ENCODE measurements at regions not wholly inside any gene's neighbourhood (a gene's known extent, or its start where the extent isn't known, plus 50 kb on each side); places are given as distances from the start of the nearest gene placed in this dataset.

- ATAC-seq (no peak), DNase-seq (no peak)
- no peaks in the 10 kb centered on the region for H3K9me3 ChIP-seq
- no peaks in the 10 kb centered on the region for H3K27me3 ChIP-seq
- TF ChIP-seq POLR2A (IDR thresholded peaks at IDR 0.05) (no peak), CTCF (IDR thresholded peaks at IDR 0.05) (no peak)
- H3K36me3 ChIP-seq (replicated peaks in 1 of 2; ENCODE audit: insufficient read depth in 1 of 2, low read depth in 2 of 2) = no peaks in the 10 kb centered on the region
- intact Hi-C loops (cut with DNase I) = no loop called here
- WGBS, 2 donors = 84 to 91% methylated on average over 2 of the region's 2 CpGs
- H3K4me1 ChIP-seq = no peaks in the 10 kb centered on the region
- H3K27ac ChIP-seq = no peak overlapping the region
- no peak overlapping the region for H3K4me3 ChIP-seq
Observed at GRCh38 chr3:4228295-4228694, 74.9 kb upstream of the SETMAR start.

- TF ChIP-seq CTCF (IDR thresholded peaks at IDR 0.05) (no peak), POLR2A (IDR thresholded peaks at IDR 0.05) (no peak)
- Histone ChIP-seq H3K27ac (no peak overlapping the region), H3K36me3 (replicated peaks in 1 of 2; ENCODE audit: insufficient read depth in 1 of 2, low read depth in 2 of 2) (no peaks in the 10 kb centered on the region), H3K4me1 (no peaks in the 10 kb centered on the region), H3K4me3 (no peak overlapping the region), H3K9me3 (no peaks in the 10 kb centered on the region), H3K27me3 (no peaks in the 10 kb centered on the region)
- intact Hi-C loops (cut with DNase I) = no loop called here
- no peak for DNase-seq
- 48 to 52% methylated on average over 4 of the region's 4 CpGs for WGBS, 2 donors
- ATAC-seq = no peak
Observed at GRCh38 chr3:4231041-4231440, 72.1 kb upstream of the SETMAR start.

- intact Hi-C loops (cut with DNase I) = no loop called here
- Histone ChIP-seq H3K27me3 (no peaks in the 10 kb centered on the region), H3K4me3 (no peak overlapping the region), H3K36me3 (replicated peaks in 1 of 2; ENCODE audit: insufficient read depth in 1 of 2, low read depth in 2 of 2) (no peaks in the 10 kb centered on the region), H3K9me3 (no peaks in the 10 kb centered on the region), H3K27ac (no peak overlapping the region), H3K4me1 (no peaks in the 10 kb centered on the region)
- no peak for ATAC-seq
- no peak for DNase-seq
- 52 to 69% methylated on average over 3 of the region's 3 CpGs for whole genome bisulfite sequencing, 2 donors
- no peak for TF ChIP-seq CTCF (IDR thresholded peaks at IDR 0.05)
- TF ChIP-seq POLR2A (IDR thresholded peaks at IDR 0.05) = no peak
Observed at GRCh38 chr3:4232798-4233197, 70.4 kb upstream of the SETMAR start.

- intact Hi-C loops (cut with DNase I) = no loop called here
- no peaks in the 10 kb centered on the region for H3K27me3 ChIP-seq
- 40 to 52% methylated on average over 2 of the region's 2 CpGs for WGBS, 2 donors
- ATAC-seq = no peak
- H3K36me3 ChIP-seq (replicated peaks in 1 of 2; ENCODE audit: insufficient read depth in 1 of 2, low read depth in 2 of 2) = no peaks in the 10 kb centered on the region
- no peaks in the 10 kb centered on the region for H3K4me1 ChIP-seq
- TF ChIP-seq CTCF (IDR thresholded peaks at IDR 0.05) = no peak
- TF ChIP-seq POLR2A (IDR thresholded peaks at IDR 0.05) = no peak
- DNase-seq = no peak
- no peaks in the 10 kb centered on the region for H3K9me3 ChIP-seq
- H3K27ac ChIP-seq = no peak overlapping the region
- H3K4me3 ChIP-seq = no peak overlapping the region
Observed at GRCh38 chr3:4233488-4233887, 69.7 kb upstream of the SETMAR start.

- Histone ChIP-seq H3K27me3 (no peaks in the 10 kb centered on the region), H3K36me3 (replicated peaks in 1 of 2; ENCODE audit: insufficient read depth in 1 of 2, low read depth in 2 of 2) (no peaks in the 10 kb centered on the region), H3K27ac (no peak overlapping the region), H3K9me3 (no peaks in the 10 kb centered on the region), H3K4me1 (no peaks in the 10 kb centered on the region), H3K4me3 (no peak overlapping the region)
- WGBS, 2 donors = 49 to 60% methylated on average over 2 of the region's 2 CpGs
- intact Hi-C loops (cut with DNase I) = no loop called here
- ATAC-seq (no peak), DNase-seq (no peak)
- TF ChIP-seq POLR2A (IDR thresholded peaks at IDR 0.05) (no peak), CTCF (IDR thresholded peaks at IDR 0.05) (no peak)
Observed at GRCh38 chr3:4234889-4235288, 68.3 kb upstream of the SETMAR start.

Measured in body of pancreas (tissue), 4 donors.